Caki2 (cell line): ENCODE measurements at regions not wholly inside any gene's neighbourhood (a gene's known extent, or its start where the extent isn't known, plus 50 kb on each side); places are given as distances from the start of the nearest gene placed in this dataset.
A peak's percentile ranks its signal among the peaks of the same experiment; 100 is the strongest.

Experiments used
- DNase-seq: peaks from one replicate; pipeline ENCODE4 v3.0.0-alpha.2; 2015; ENCODE audit warnings: low read depth
- in situ Hi-C: cut with HindIII; loops from 2 replicates; pipeline ENCODE4 v1.10.0; 2016; ENCODE audit warnings: low sequenced_read_pairs, low pct_unique_long_range_greater_than_20kb, mixed read lengths

DNA sequence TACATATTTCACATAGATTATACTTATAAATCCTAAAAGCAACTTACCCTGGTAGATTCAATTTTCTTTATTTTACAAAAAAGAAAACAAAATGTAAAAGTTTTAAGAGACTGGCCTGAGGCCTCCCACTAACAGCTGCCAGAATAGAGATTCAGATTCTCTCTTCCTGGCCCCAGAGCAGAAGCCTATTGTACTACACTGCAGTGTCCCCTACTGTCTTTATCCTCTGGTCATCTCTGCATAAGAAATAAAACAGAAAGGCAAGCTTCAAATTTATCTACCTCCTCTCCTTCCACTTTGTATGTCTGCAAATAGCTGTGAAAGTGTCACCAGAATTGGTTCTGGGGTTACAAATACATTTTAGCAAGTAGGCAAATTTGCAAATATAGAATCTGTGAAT, 1004.1 kb upstream of the PCDH9 start:
- DNase-seq = peak; percentile 12
- in situ Hi-C loops = no loop called here

DNA sequence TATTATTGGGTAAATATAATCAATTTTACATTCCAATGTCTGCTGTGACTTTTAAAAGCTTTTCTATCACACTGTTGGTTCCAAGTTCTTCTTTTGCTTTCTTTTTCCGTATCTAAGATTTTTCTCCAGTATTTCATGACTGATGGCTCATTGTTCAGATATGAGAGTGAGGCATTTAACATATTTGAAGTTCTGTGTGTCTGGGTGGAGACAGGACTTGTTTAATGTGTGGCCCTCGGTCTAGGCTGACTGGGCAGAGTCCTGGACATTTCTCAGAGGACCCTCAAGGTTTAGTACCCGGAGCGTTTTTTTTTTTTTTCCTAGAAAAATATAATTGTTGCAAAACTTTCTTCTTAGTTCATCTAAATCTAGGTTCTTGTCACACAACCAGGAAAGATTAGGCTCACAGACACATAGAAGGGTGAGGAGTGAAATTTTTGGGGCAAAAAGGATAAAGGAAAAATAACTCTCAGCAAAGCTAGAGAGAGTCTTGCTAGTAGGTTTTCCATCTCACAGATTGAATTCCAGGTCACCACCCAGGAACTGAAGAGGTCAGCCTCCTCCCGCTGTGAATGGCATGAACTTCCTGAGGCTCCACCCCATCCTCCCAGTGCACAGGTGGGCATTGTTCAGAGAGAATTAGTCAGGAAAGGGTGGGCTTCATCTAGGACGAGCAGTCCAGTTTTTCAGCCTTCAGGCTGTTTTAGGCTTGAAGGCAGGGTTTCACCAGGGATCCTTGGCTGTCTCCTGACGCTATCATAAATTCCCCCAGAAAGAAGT, 1002.4 kb upstream of the PCDH9 start:
- no peak for DNase-seq

DNA sequence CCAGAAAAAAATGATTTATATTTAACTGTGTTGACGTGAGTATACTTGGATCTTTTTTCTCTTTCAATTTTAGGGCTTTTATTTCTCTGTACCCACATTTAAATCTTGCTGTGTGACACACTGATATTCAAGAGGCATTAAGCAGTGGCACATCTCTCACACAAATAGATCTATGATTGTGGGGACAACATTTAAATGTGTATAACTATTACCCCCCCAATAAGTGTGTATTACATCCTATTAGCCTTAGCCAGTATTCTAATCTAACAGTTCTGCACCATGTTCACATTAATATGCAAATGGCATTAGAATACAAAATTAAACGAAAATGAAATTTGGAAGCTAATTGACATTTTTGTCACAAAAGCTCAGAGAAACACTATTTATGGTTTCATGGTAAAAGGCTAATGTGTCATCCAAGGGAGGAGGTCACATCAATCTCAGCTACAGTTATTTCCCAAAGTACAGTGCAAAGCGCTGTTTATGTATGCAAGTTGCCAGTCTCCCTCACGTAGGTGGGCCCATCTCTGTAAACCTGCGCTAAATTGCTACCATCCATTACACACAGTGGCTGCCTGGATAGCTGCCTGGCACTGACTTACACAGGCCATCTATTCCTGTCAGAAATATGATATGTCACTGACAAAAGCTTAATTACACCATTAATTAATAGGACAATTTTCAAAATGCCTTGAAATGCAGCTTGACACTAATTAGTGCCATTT, 984.7 kb upstream of the PCDH9 start:
- in situ Hi-C loops = no loop called here

More for the DNA sequence above, 1002.4 kb upstream of the PCDH9 start:
- in situ Hi-C loops = no loop called here

DNA sequence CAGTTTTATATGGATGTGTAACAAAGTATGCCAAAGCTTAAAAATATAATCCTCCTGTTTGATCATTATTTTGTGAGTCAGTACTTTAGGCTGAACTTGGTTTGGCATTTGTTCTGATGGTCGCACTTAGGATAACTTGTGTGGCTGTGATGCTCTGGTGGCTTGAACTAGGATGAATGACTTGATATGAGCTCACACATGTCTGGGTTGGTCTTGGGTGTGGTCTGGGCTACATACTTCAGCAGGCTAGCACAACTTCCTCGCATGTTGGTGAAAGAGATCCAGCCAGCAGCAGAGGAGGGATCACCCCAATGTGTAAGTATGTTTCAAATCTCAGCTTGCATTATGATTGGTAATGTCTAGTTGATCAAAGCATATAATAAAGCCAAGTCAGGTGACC, 969.1 kb upstream of the PCDH9 start:
- no peak for DNase-seq
- in situ Hi-C loops = no loop called here

More for the DNA sequence above, 984.7 kb upstream of the PCDH9 start:
- no peak for DNase-seq

DNA sequence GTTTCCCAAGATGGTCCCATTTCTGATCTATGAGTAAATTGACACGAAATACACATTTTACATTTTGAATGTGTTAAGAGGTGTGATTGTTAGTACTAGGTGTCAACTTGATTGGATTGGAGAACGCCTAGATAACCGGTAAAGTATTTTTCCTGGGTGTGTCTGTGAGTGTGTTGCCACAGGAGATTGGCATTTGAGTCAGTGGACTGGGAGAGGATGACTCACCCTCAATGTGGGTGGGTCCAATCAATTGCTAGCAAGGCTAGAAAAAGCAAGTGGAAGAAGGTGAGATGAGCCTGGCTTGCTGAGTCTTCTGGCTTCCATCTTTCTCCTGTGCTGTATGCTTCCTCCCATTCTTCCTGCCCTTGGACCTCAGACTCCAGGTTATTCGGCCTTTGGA, 960.7 kb upstream of the PCDH9 start:
- DNase-seq = peak; percentile 61
- in situ Hi-C loops = no loop called here

DNA sequence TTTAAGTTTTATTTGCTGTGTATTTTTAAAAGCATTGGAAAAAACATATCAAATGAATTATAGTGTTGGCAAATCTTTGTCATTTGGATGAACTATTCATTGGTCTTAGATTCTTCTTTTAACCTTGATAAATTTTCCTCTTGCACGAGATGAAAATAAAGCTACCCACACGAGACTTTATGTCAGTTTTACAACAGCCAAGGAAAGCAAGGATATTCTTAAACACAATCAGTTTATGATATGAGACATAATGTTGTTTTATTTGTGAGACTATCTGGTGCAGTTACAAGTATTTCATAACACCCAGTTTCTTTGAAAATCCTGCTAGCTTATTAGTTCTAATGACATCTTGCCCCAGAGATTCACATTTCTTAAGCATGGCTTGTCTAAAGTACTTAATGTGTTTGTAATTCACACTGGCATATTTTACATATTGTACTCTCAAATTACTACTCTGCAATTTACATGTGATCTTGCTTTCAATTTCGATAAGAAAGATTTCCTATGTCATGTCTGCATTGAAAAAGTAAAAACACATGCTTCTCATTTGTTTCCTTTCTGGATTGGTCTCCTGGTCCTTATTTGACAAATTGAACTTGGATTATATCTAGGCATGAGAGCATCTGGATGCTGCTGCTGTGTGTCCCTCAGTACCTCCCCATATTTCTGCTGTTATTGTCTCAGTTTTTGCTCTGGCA, 955.5 kb upstream of the PCDH9 start:
- DNase-seq = no peak
- in situ Hi-C loops = no loop called here

DNA sequence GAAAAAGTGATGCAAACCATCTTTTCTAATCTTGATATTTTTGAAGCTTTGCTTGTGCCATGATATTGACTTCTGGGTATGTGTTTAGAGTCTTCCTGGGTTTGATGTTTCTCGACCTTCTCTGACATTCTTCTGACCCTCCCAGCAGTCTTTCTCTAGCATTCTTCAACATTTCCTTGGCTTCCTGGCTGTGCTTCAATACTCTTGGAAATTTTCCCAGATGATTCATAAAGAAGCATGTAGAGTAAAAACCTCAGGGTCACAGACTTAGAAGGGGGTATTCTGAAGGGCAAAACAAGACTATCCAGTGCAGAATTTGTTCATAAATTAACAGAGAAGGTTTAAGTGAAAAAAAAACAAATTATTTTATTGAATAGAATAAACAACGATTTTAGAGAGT, 946.3 kb upstream of the PCDH9 start:
- peak; percentile 62 for DNase-seq
- in situ Hi-C loops = no loop called here

DNA sequence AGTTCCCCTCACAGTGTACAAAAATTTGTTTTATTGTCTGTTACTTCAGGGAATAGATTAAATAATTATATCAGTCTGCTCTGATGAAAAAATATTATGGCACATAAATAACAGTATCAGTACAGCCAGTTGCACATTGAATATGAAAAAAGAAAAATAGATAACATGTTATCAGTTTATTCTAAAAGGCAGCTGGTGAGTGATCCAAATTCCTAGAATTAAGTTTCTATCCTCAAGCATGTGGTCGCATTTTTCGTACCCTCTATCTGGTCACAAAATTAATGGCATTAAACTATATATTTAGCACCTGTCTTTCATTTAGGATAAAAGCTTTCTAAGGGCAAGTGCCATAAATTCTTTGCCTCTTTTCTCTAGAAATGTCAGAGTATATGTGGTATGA, 944.8 kb upstream of the PCDH9 start:
- no peak for DNase-seq
- in situ Hi-C loops = no loop called here

DNA sequence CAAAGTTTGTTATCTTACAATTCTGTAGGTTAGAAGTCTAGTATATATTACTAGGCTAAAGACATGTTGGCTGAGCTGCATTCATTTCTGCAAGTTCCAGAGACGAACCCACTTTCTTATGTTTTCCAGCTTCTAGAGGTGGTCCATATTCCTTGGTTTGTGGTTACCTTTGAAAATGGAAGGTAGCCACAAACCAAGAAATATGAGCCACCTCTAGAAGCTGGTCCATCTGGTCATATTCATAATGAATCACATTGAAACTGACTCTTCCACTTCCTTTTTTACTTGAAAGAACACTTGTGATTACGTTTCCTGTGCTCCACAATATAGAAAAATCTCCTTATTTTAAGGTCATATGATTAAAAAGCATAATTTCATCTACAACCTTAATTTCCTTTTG, 943.0 kb upstream of the PCDH9 start:
- DNase-seq = no peak
- in situ Hi-C loops = no loop called here

DNA sequence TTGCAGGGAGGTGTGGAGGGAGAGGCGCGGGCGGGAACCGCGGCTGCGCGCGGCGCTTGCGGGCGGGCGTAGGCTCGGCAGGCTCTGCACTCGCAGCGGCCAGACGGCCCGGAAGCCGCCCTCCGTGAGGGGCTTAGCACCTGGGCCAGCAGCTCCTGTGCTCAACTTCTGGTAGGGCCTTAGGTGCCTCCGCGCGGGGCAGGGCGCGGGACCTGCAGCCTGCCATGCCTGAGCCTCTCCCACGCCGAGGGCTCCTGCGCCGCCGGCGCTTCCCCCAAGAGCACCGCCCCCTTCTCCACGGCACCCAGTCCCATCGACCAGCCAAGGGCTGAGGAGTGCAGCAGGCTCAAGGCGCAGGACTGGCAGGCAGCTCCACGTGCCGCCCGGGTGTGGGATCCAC, 940.8 kb upstream of the PCDH9 start:
- in situ Hi-C loops = no loop called here
- no peak for DNase-seq

DNA sequence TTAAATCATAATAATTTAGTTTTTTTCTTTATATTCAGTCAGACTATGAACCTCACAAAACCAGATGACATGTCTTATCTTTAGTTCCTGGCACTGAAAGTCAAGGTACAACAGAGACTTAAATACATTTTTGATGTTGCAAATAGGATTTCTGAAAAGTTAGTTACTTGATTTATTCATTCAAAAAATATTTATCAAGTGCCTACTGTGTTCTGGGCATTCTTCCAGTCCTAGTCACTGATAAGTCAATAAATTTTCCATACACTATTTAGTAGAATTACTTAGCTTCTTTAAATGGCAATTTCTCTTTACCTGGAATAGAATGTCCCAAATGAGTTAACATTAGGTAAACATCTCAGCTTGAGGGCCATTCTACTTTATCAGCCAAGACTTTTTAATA, 938.3 kb upstream of the PCDH9 start:
- no peak for DNase-seq
- in situ Hi-C loops = no loop called here

DNA sequence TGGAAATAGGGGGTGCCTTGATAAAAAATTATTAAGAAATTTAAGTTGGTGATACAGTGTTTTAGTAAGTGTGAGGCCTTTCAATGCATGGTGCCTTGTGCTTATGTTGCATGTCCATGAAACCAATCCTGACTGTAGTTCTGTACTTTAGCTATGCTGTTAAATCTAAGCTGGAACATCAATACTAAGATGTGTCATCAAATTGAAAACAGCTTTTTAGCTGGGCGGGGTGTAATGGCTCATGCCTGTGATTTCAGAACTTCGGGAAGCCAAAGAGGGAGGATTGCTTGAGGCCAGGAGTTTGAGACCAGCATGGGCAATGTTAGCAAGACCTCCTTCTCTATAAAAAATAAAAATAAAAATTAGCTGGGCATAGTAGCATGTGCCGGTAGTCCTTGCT, 930.3 kb upstream of the PCDH9 start:
- in situ Hi-C loops = no loop called here
- DNase-seq = no peak

DNA sequence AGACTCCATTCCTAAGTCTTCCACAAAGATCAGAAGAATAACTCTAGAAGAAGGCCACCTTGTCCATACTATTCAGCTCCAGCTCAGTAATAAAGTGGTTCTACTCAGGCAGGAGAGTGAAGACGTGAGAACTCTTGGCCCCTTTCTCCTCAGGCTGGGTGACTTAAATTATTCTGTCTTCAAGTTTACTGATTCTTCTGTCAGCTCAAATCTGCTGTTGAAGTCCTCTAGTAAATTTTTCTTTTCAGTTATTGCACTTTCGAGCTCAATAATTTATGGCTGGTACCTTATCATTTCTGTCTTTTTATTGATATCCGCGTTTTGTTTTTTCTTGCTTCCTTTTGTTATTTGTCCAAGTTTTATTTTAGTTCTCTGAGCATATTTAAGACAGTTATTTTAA, 922.3 kb upstream of the PCDH9 start:
- in situ Hi-C loops = no loop called here
- DNase-seq = no peak

DNA sequence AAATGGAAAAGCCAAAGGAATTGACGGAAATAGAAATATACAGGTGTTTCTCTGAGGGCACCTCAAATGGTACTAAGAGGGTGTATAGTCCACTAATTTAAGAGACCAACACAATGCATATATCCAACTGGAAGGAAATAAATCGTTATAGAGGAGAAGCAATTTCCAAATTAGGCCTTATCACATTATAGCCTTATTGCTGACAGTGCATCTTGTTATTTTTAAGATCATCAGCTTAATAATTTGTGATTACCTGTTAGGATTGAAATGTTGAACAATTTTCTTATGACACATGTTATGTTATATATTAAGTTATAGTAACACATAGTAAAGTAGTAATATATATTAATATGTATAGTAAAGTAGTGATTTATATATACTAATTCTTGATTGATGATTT, 915.7 kb upstream of the PCDH9 start:
- no peak for DNase-seq
- in situ Hi-C loops = no loop called here

DNA sequence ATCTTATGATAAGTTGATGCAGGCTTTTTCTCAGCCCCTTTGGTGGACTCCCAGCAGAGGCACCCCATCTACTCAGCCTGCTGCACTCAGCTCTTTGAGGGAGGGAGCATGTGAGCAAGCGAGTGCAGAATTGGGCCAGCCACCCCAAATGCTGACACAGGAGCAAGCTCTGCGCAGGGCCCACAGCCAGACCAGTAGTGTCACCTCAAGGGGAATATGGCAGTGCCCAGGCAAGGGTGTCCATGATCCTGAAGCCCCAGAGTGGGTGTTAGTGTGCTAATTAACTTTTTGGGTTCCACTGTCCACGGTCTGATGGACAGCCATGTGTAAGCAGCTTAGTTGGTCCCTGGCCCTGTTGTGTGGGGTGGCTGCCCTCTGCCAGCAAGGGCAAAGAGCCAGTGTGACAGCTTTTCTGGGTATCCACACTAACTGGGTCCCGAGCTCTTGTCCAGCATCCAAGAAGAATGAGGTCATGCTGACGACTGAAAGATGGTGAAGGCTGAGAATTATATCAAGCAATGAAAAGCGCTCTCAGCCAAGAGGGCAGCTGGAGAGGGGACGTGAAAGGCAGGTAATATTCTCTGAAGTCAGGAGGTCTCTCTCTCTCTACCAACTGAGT, 898.3 kb upstream of the PCDH9 start:
- in situ Hi-C loops = no loop called here
- no peak for DNase-seq

DNA sequence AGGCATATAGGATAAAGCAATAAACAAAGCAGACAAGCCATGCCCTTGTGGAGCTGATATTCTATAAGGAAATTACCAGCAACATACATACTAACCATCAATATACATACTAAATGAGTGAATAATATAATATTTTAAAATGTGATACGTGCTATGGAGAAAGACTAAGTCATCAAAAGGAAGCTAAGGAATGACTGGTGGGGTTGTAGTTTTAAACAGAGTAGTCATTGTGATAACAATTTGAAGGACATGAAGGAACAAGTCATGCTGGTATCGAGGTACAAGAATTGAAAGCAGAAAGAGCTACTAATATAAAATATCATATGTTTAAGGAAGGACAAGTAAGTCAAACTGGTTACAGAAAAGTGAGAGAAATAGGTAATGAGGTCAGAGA, 894.9 kb upstream of the PCDH9 start:
- no peak for DNase-seq
- in situ Hi-C loops = no loop called here

DNA sequence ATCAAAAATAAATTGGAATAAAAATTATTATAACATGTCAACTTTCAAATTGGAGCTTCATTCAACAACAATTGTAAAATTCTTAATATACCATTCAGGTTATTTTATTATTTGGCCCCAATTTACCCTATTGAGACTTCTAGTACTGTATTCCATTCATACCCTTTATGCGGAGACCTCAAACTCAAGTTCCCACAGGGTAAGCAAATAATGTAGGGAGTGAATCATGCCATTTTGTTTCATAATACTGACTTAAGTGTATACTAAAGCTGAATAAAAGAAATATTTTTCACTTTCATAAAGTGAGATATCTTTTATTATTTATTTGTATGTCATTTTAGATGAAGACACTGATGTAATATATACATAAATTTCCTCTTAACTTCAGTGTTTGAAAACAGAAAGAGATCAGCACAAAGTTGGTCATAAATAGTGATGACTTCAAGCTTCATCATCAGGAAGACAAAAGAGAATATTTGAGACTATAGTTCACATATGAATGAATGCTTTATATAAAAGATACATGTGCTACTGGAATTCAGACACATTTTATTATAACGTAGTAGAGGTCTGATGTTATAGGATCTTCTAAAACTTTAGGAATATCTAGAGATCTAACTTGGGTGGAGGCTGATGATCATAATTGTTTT, 894.4 kb upstream of the PCDH9 start:
- in situ Hi-C loops = no loop called here
- DNase-seq = no peak

DNA sequence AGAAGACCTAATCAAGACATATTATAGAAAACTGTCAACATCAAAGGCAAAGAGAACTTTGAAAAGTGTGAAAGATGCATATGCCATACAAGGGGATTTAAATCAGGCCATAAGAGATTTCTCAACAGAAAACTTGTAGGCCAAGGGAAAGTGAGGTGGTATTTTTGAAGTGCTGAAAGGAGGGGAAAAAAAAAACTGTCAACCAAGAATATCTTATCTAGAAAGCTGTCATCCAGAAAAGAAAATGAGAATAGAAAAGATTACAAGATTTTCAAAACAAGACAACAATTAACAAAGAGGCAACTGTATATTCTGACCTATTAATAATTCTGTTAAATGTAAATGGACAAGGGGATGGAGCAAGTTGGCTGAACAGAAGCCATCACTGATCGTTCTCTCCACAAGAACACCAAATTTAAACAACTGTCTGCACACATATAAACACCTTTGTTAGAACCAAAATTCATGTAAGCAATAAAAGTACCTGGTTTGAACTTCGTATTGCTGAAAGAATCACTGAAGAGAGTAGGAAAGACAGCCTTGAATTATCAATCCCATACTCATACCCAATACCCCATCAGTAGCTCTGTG, 880.1 kb upstream of the PCDH9 start:
- in situ Hi-C loops = no loop called here
- DNase-seq = no peak
